HFFc6 (cell line): ENCODE measurements at regions not wholly inside any gene's neighbourhood (a gene's known extent, or its start where the extent isn't known, plus 50 kb on each side); places are given as distances from the start of the nearest gene placed in this dataset.

Source experiments
- DNase-seq: peaks from one replicate; pipeline ENCODE4 v3.0.0-alpha.2; 2018
- H3K27ac Mint-ChIP-seq: 2 replicates; pipeline ENCODE4 v1.8.0; 2020; ENCODE audit warnings: mild to moderate bottlenecking, mixed read lengths
- H3K27me3 Mint-ChIP-seq: 2 replicates; pipeline ENCODE4 v1.8.0; 2021; ENCODE audit warnings: mild to moderate bottlenecking, moderate library complexity, mixed read lengths; ENCODE audit not compliant: insufficient read depth
- H3K36me3 Mint-ChIP-seq: 2 replicates; pipeline ENCODE4 v1.8.0; 2021; ENCODE audit warnings: low read depth, mixed read lengths
- H3K4me1 Mint-ChIP-seq: 2 replicates; pipeline ENCODE4 v1.8.0; 2020; ENCODE audit warnings: low read depth, mixed read lengths
- H3K4me3 Mint-ChIP-seq: 2 replicates; pipeline ENCODE4 v1.8.0; 2020; ENCODE audit warnings: mild to moderate bottlenecking, moderate library complexity, mixed read lengths
- H3K9me3 Mint-ChIP-seq: 2 replicates; pipeline ENCODE4 v1.8.0; 2020; ENCODE audit warnings: mild to moderate bottlenecking, mixed read lengths
- CTCF ChIP-seq: fragments of 200-600 bp; sonication (generic); IDR thresholded peaks from 2 replicates; pipeline ENCODE4 v1.5.0; 2021; ENCODE audit warnings: antibody characterized with exemption, mild to moderate bottlenecking

GRCh38 chr2:39595116-39595515 is 70.6 kb upstream of the TMEM178A start:
- no peak for TF ChIP-seq CTCF

GRCh38 chr2:39597314-39597713 is 68.4 kb upstream of the TMEM178A start:
- peaks cover 9% of the 10 kb centered on the region for H3K4me1 Mint-ChIP-seq
- H3K36me3 Mint-ChIP-seq, result peaks cover 3% of the 10 kb centered on the region; the same call in 1 of the 2 replicates
- H3K27me3 Mint-ChIP-seq, result no peaks in the 10 kb centered on the region
- TF ChIP-seq CTCF, result no peak
- H3K27ac Mint-ChIP-seq, result no peak overlapping the region
- no peak overlapping the region for H3K4me3 Mint-ChIP-seq
- no peaks in the 10 kb centered on the region for H3K9me3 Mint-ChIP-seq
- no peak for DNase-seq

More at GRCh38 chr2:39595116-39595515, 70.6 kb upstream of the TMEM178A start:
- H3K27me3 Mint-ChIP-seq, result no peaks in the 10 kb centered on the region
- H3K4me3 Mint-ChIP-seq, result no peak overlapping the region
- H3K36me3 Mint-ChIP-seq, result peaks cover 3% of the 10 kb centered on the region; the same call in 1 of the 2 replicates
- no peaks in the 10 kb centered on the region for H3K9me3 Mint-ChIP-seq
- no peak for DNase-seq
- H3K4me1 Mint-ChIP-seq, result peaks cover 15% of the 10 kb centered on the region
- no peak overlapping the region for H3K27ac Mint-ChIP-seq

- DNase-seq, result no peak
- Mint-ChIP-seq H3K4me3 (no peak overlapping the region), H3K9me3 (no peaks in the 10 kb centered on the region), H3K27me3 (peaks cover 3% of the 10 kb centered on the region; the same call in 1 of the 2 replicates), H3K27ac (no peak overlapping the region), H3K4me1 (no peaks in the 10 kb centered on the region), H3K36me3 (peaks cover 3% of the 10 kb centered on the region; the same call in 1 of the 2 replicates)
- TF ChIP-seq CTCF, result no peak
Measured at GRCh38 chr2:39602616-39603015, 63.1 kb upstream of the TMEM178A start.

- Mint-ChIP-seq H3K36me3 (peaks cover 3% of the 10 kb centered on the region; the same call in 1 of the 2 replicates), H3K4me3 (no peak overlapping the region), H3K27ac (no peak overlapping the region), H3K9me3 (no peaks in the 10 kb centered on the region), H3K27me3 (peaks cover 3% of the 10 kb centered on the region; the same call in 1 of the 2 replicates), H3K4me1 (no peaks in the 10 kb centered on the region)
- no peak for TF ChIP-seq CTCF
- DNase-seq, result no peak
Measured at GRCh38 chr2:39603436-39603835, 62.3 kb upstream of the TMEM178A start.

- H3K27ac Mint-ChIP-seq, result no peak overlapping the region
- H3K4me3 Mint-ChIP-seq, result no peak overlapping the region
- no peaks in the 10 kb centered on the region; the same call in 1 of the 2 replicates for H3K4me1 Mint-ChIP-seq
- peaks cover 3% of the 10 kb centered on the region; the same call in 1 of the 2 replicates for H3K27me3 Mint-ChIP-seq
- H3K36me3 Mint-ChIP-seq, result no peaks in the 10 kb centered on the region
- no peaks in the 10 kb centered on the region for H3K9me3 Mint-ChIP-seq
- no peak for TF ChIP-seq CTCF
- DNase-seq, result no peak
Measured at GRCh38 chr2:39604866-39605265, 60.9 kb upstream of the TMEM178A start.

- H3K27ac Mint-ChIP-seq, result no peak overlapping the region
Measured at GRCh38 chr2:39606585-39606984, 59.1 kb upstream of the TMEM178A start.

More at GRCh38 chr2:39606585-39606984, 59.1 kb upstream of the TMEM178A start:
- H3K9me3 Mint-ChIP-seq, result no peaks in the 10 kb centered on the region
- H3K27me3 Mint-ChIP-seq, result peaks cover 3% of the 10 kb centered on the region; the same call in 1 of the 2 replicates
- TF ChIP-seq CTCF, result no peak
- no peak overlapping the region for H3K4me3 Mint-ChIP-seq
- H3K36me3 Mint-ChIP-seq, result no peaks in the 10 kb centered on the region
- H3K4me1 Mint-ChIP-seq, result no peaks in the 10 kb centered on the region; the same call in 1 of the 2 replicates
- DNase-seq, result no peak
